Sigmoid colon (tissue), 6 donors: ENCODE measurements at regions not wholly inside any gene's neighbourhood (a gene's known extent, or its start where the extent isn't known, plus 50 kb on each side); places are given as distances from the start of the nearest gene placed in this dataset.
A peak's percentile ranks its signal among the peaks of the same experiment; 100 is the strongest.

Experiments
- DNase-seq: peaks from one replicate; pipeline ENCODE4 v3.0.0-alpha.2; 2019
- H3K27ac ChIP-seq, 4 donors: fragments of 200-600 bp; sonication (generic); one replicate each; pipeline ENCODE4 v1.5.1; 2016 to 2019; ENCODE audit warnings: mild to moderate bottlenecking in 1 of 4
- H3K27me3 ChIP-seq, 3 donors: fragments of 200-600 bp; sonication (generic); one replicate each; pipeline ENCODE4 v1.5.1; 2019; ENCODE audit warnings: mild to moderate bottlenecking in 1 of 3
- H3K36me3 ChIP-seq, 4 donors: fragments of 200-600 bp; sonication (generic); one replicate each; pipeline ENCODE4 v1.5.1; 2016 to 2019
- H3K4me1 ChIP-seq, 4 donors: fragments of 200-600 bp; sonication (generic); one replicate each; pipeline ENCODE4 v1.5.1; 2017 to 2019
- H3K4me3 ChIP-seq, 4 donors: fragments of 200-600 bp; sonication (generic); one replicate each; pipeline ENCODE4 v1.5.1; 2017 to 2019; ENCODE audit warnings: mild to moderate bottlenecking in 2 of 4, moderate library complexity in 1 of 4
- H3K9me3 ChIP-seq, 4 donors: fragments of 200-600 bp in 3 of 4; sonication (generic) in 3 of 4; one replicate each; pipeline versions ENCODE4 v1.5.1 to v1.6.1; 2013 to 2019
- EP300 ChIP-seq, 4 donors: sonication (generic); formaldehyde crosslinking; IDR thresholded peaks; one replicate each; pipeline ENCODE4 v1.6.1; 2017; ENCODE audit warnings: antibody characterized with exemption in 4 of 4
- POLR2A ChIP-seq, 2 donors: fragments of 450-650 bp; IDR thresholded peaks; one replicate each; pipeline ENCODE4 v1.6.1; 2016; ENCODE audit warnings: antibody characterized with exemption in 2 of 2, mild to moderate bottlenecking in 2 of 2, moderate library complexity in 2 of 2
- POLR2AphosphoS5 ChIP-seq, 4 donors: sonication (generic); formaldehyde crosslinking; IDR thresholded peaks; one replicate each; pipeline ENCODE4 v1.6.1; 2017; ENCODE audit warnings: antibody characterized with exemption in 4 of 4
- WGBS, 2 donors: extraction: QIAGEN DNeasy Blood & Tissue Kit; methylation state at CpG; one replicate each; pipeline ENCODE4 v1.1.7; 2013; 5-methylcytosine and 5-hydroxymethylcytosine counted together
- intact Hi-C: fragments of 100-400 bp; cut with DNase I; formaldehyde crosslinking; loops from one replicate; pipeline ENCODE4 v1.15.1; 2023
- TF ChIP-seq, protein P1 (sequence below), 4 experiments: fragments of 450-650 bp in 3 of 4; fragments of 200-600 bp in 1 of 4; IDR thresholded peaks; one replicate each; pipeline ENCODE4 v1.5.1; 2016 to 2019; ENCODE audit warnings: antibody characterized with exemption in 4 of 4, mild to moderate bottlenecking in 3 of 4, moderate library complexity in 2 of 4
- donor health status: healthy with polysubstance abuse.
- donor health status: healthy.

DNA sequence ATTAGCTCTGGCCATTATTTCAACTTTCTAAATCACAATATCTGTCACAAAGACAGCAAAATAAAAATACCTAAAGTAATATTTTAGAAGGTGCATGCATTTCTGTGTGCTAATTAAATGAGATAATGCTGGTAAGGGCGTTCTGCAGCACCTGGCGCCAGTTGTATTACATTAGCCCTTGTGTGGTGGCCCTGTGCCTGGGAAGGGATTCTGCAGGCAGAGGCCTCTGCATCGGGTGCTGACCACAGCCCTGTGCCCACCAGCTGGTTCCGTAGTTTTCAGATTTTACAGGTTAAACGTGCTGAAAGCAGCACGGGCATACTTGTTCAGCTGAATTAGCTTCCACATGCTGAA, 157.7 kb upstream of the PRKCQ start:
- DNase-seq: no peak
- TF ChIP-seq, protein P1, sequence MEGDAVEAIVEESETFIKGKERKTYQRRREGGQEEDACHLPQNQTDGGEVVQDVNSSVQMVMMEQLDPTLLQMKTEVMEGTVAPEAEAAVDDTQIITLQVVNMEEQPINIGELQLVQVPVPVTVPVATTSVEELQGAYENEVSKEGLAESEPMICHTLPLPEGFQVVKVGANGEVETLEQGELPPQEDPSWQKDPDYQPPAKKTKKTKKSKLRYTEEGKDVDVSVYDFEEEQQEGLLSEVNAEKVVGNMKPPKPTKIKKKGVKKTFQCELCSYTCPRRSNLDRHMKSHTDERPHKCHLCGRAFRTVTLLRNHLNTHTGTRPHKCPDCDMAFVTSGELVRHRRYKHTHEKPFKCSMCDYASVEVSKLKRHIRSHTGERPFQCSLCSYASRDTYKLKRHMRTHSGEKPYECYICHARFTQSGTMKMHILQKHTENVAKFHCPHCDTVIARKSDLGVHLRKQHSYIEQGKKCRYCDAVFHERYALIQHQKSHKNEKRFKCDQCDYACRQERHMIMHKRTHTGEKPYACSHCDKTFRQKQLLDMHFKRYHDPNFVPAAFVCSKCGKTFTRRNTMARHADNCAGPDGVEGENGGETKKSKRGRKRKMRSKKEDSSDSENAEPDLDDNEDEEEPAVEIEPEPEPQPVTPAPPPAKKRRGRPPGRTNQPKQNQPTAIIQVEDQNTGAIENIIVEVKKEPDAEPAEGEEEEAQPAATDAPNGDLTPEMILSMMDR (IDR thresholded peaks at IDR 0.05): no peak
- TF ChIP-seq POLR2AphosphoS5 (IDR thresholded peaks at IDR 0.05): no peak
- TF ChIP-seq POLR2A (IDR thresholded peaks at IDR 0.05): no peak
- TF ChIP-seq EP300 (IDR thresholded peaks at IDR 0.05): no peak
- intact Hi-C loops: no loop called here
- Histone ChIP-seq H3K4me1 (peaks cover 0 to 24% (median 15%) of the 10 kb centered on the region in 4 donors), H3K27me3 (peaks cover 0 to 19% (median 0%) of the 10 kb centered on the region in 3 donors), H3K27ac (peak overlapping the region in 1 of 4 donors; percentile 37), H3K36me3 (no peaks in the 10 kb centered on the region), H3K9me3 (no peaks in the 10 kb centered on the region), H3K4me3 (no peak overlapping the region)
- WGBS, 2 donors: 57 to 66% methylated on average over 6 of the region's 6 CpGs

DNA sequence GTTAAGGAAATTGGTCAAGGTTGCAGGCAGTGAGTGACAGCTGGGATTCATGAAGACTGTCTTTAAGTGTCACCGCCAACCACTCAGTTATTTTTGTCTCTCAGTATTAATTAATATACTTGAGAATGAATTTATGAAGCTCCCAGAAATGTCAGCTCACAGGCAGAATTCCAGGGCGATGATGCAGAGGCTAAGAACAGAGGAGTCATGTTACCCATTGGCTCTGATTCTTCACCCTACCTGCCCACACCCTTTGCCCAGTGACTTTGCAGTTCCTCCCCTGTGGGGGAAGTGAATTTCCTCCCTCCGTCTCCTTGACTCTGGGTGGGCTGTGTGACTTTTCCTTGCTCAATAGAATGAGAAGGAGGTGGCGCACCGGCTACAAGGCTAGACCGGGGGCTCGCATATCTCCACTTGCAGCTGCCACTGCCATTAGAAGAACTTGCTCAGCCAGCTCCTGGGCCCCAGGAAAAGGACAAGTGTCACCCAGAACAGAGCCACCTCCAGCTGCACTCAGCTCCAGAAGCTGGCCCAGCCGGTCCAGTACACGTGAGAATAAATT, 157.1 kb upstream of the PRKCQ start:
- TF ChIP-seq EP300 (IDR thresholded peaks at IDR 0.05): no peak
- TF ChIP-seq POLR2A (IDR thresholded peaks at IDR 0.05): no peak
- no peak for TF ChIP-seq POLR2AphosphoS5 (IDR thresholded peaks at IDR 0.05)
- TF ChIP-seq, protein P1 (IDR thresholded peaks at IDR 0.05): no peak
- 68 to 77% methylated on average over 9 of the region's 9 CpGs for WGBS, 2 donors
- Histone ChIP-seq H3K9me3 (no peaks in the 10 kb centered on the region), H3K4me1 (peaks cover 0 to 24% (median 14%) of the 10 kb centered on the region in 4 donors), H3K36me3 (no peaks in the 10 kb centered on the region), H3K27ac (peak overlapping the region in 1 of 4 donors; percentile 37), H3K27me3 (peaks cover 0 to 19% (median 0%) of the 10 kb centered on the region in 3 donors), H3K4me3 (no peak overlapping the region)
- no peak for DNase-seq
- intact Hi-C loops: no loop called here

DNA sequence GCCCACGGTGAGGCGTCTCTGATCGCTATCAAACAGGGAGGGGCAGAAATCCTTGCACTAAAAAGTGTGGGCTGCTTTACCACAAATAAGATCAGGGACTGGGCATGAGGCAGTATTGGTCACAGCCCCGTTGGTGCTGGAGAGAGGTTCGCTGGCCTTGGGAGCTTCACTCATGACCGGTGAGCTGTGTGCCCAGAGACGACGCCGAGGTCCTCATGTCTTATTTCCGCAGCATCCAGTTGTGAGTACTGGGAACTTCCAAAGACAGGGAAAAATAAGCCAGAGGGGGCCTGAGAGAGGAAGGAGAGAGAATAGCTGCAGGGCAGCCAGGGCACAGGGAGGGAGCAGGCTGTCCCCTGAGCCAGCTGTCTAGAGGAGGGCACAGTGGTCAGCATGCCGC, 154.2 kb upstream of the PRKCQ start:
- Histone ChIP-seq H3K4me3 (no peak overlapping the region), H3K4me1 (peaks cover 0 to 18% (median 10%) of the 10 kb centered on the region in 4 donors), H3K27ac (no peak overlapping the region), H3K27me3 (peaks cover 0 to 27% (median 2%) of the 10 kb centered on the region in 3 donors), H3K36me3 (no peaks in the 10 kb centered on the region), H3K9me3 (no peaks in the 10 kb centered on the region)
- intact Hi-C loops: no loop called here
- WGBS, 2 donors: 73 to 83% methylated on average over 11 of the region's 11 CpGs
- no peak for DNase-seq
- TF ChIP-seq EP300 (IDR thresholded peaks at IDR 0.05): no peak
- TF ChIP-seq POLR2AphosphoS5 (IDR thresholded peaks at IDR 0.05): no peak
- TF ChIP-seq, protein P1 (IDR thresholded peaks at IDR 0.05): no peak
- TF ChIP-seq POLR2A (IDR thresholded peaks at IDR 0.05): no peak

DNA sequence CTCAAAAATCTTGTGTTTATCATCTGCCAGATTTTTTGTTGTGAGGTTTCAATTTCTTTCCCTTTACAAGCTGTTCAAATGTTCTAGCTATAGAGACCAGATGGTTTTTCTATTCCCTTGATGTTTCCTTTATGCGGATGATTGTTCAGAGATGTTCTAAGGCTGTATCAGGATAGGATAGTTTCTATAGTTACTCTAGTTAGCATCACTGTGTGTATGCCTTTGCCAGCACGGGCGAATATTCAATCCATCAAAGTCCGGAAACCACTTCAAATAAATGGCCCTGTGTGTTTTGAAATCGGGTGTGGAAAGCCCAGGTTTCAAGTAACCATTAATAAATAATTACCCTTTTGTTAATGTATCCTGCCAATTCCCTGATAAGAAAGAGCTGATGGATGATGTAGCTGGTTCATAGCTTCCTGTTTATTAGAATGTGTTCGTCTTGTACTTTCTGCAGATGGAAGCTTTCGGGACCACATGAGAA, 149.8 kb upstream of the PRKCQ start:
- no peaks in the 10 kb centered on the region for H3K4me1 ChIP-seq
- no peak overlapping the region for H3K4me3 ChIP-seq
- H3K27me3 ChIP-seq: peaks cover 0 to 25% (median 2%) of the 10 kb centered on the region in 3 donors
- H3K27ac ChIP-seq: peak overlapping the region in 1 of 4 donors; percentile 6
- TF ChIP-seq POLR2AphosphoS5 (IDR thresholded peaks at IDR 0.05) (no peak), POLR2A (IDR thresholded peaks at IDR 0.05) (no peak), EP300 (IDR thresholded peaks at IDR 0.05) (no peak)
- TF ChIP-seq, protein P1 (IDR thresholded peaks at IDR 0.05): no peak
- DNase-seq: no peak
- WGBS, 2 donors: 36 to 72% methylated on average over 7 of the region's 7 CpGs
- no peaks in the 10 kb centered on the region for H3K36me3 ChIP-seq
- intact Hi-C loops: no loop called here
- no peaks in the 10 kb centered on the region for H3K9me3 ChIP-seq
